Lower leg skin (tissue), 3 donors: ENCODE measurements at regions not wholly inside any gene's neighbourhood (a gene's known extent, or its start where the extent isn't known, plus 50 kb on each side); places are given as distances from the start of the nearest gene placed in this dataset.

ENCODE experiments used
- POLR2A ChIP-seq, 2 donors: fragments of 450-650 bp; IDR thresholded peaks; one replicate each; pipeline ENCODE4 v1.6.1; 2016 to 2017; ENCODE audit warnings: antibody characterized with exemption in 2 of 2, mild to moderate bottlenecking in 1 of 2, moderate library complexity in 1 of 2
- TF ChIP-seq, protein P1 (sequence below), 3 donors: fragments of 450-650 bp; IDR thresholded peaks; one replicate each; pipeline ENCODE4 v1.5.1; 2016; ENCODE audit warnings: antibody characterized with exemption in 3 of 3, mild to moderate bottlenecking in 3 of 3, moderate library complexity in 2 of 3

DNA sequence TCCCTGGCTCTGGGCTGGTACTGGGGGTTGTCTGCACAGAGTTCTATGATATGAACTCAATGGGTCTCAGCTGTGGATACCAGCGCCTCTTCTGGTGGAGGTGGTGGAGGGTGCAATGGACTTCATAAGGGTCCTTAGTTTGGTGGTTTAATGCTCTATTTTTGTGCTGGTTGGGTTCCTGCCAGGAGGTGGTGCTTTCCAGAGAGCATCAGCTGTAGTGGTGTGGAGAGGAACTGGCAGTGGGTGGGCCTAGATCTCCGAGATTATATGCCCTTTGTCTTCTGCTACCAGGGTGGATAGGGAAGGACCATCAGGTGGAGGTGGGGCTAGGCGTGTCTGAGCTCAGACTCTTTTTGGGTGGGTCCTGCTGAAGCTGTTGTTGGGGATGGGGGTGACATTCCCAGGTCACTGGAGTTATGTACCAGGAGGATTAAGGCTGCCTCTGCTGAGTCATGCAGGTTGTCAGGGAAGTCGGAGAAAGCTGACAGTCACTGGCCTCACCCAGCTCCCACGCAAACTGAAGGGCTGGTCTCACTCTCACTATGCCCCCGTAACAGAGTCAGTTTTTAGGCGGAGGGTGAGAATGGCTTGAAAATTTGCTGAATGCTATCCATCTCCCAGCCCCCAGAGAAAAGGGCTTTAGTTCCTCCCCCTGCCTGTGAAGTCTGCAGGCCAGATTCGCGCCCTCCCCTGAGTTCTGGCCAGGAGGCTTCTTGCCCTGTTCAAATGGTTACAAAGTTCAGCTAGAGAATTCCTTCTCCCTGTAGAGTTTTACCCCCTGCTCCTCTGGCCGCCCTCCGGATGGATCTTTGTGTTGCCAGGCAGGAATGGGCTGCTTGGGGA is 902.9 kb downstream of the LTN1 start:
- TF ChIP-seq, protein P1, sequence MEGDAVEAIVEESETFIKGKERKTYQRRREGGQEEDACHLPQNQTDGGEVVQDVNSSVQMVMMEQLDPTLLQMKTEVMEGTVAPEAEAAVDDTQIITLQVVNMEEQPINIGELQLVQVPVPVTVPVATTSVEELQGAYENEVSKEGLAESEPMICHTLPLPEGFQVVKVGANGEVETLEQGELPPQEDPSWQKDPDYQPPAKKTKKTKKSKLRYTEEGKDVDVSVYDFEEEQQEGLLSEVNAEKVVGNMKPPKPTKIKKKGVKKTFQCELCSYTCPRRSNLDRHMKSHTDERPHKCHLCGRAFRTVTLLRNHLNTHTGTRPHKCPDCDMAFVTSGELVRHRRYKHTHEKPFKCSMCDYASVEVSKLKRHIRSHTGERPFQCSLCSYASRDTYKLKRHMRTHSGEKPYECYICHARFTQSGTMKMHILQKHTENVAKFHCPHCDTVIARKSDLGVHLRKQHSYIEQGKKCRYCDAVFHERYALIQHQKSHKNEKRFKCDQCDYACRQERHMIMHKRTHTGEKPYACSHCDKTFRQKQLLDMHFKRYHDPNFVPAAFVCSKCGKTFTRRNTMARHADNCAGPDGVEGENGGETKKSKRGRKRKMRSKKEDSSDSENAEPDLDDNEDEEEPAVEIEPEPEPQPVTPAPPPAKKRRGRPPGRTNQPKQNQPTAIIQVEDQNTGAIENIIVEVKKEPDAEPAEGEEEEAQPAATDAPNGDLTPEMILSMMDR (IDR thresholded peaks at IDR 0.05): no peak
- TF ChIP-seq POLR2A (IDR thresholded peaks at IDR 0.05): no peak
